ENCODE measurements at regions not wholly inside any gene's neighbourhood (a gene's known extent, or its start where the extent isn't known, plus 50 kb on each side); places are given as distances from the start of the nearest gene placed in this dataset.
A peak's percentile ranks its signal among the peaks of the same experiment; 100 is the strongest.

DNA sequence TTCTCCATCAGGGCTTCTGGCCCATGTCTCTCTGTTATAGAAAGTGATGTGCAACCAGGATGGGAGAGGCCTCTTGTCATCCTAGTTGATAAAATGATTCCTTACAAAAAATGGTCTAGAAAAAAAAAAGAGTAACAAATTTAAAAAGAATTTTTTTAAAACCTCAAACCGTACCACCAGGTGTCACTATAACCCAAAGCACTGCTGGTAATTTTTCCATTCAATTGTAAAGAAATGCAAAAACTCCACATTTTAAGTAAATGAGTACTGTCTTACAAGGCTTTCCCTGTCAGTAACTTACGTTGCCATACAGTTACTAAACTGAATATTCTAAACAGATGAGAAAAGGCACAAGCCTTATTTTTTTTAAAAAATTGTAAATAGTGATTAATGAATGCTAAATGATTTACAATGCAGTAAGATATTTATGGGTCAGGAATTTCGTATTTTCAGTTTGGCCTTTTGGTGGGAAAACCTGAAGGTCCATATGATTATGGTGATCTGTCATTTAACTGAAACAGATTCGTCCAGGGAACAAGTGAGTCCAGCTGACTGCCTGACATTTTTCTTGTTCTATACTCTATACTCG is 95.4 kb downstream of the OGFRL1 start:
- TF ChIP-seq POLR2A (IDR thresholded peaks at IDR 0.05) = no peak
- TF ChIP-seq, protein P1, sequence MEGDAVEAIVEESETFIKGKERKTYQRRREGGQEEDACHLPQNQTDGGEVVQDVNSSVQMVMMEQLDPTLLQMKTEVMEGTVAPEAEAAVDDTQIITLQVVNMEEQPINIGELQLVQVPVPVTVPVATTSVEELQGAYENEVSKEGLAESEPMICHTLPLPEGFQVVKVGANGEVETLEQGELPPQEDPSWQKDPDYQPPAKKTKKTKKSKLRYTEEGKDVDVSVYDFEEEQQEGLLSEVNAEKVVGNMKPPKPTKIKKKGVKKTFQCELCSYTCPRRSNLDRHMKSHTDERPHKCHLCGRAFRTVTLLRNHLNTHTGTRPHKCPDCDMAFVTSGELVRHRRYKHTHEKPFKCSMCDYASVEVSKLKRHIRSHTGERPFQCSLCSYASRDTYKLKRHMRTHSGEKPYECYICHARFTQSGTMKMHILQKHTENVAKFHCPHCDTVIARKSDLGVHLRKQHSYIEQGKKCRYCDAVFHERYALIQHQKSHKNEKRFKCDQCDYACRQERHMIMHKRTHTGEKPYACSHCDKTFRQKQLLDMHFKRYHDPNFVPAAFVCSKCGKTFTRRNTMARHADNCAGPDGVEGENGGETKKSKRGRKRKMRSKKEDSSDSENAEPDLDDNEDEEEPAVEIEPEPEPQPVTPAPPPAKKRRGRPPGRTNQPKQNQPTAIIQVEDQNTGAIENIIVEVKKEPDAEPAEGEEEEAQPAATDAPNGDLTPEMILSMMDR (IDR thresholded peaks at IDR 0.05) = peak in 2 of 3 experiments; percentile 56 to 63
